Kidney epithelial cell (primary cell): ENCODE measurements at regions not wholly inside any gene's neighbourhood (a gene's known extent, or its start where the extent isn't known, plus 50 kb on each side); places are given as distances from the start of the nearest gene placed in this dataset.
A peak's percentile ranks its signal among the peaks of the same experiment; 100 is the strongest.

Source experiments
- DNase-seq: peaks from one replicate; pipeline ENCODE4 v3.0.0-alpha.2; 2010; ENCODE audit warnings: low read depth
- H3K27me3 ChIP-seq: 2 replicates; pipeline ENCODE4 v1.6.0; 2011; ENCODE audit warnings: low read length; ENCODE audit not compliant: control insufficient read depth, insufficient read depth
- H3K36me3 ChIP-seq: 2 replicates; pipeline ENCODE4 v1.5.1; 2011; ENCODE audit warnings: low read length; ENCODE audit not compliant: control insufficient read depth, insufficient read depth
- H3K4me3 ChIP-seq: 2 replicates; pipeline ENCODE4 v1.5.1; 2011; ENCODE audit warnings: low read depth, mild to moderate bottlenecking, control low read depth, low read length
- TF ChIP-seq, protein P1 (sequence below): IDR thresholded peaks from 2 replicates; pipeline ENCODE4 v1.5.1; 2011; ENCODE audit warnings: mild to moderate bottlenecking, moderate library complexity, low read length, control low read depth, inconsistent platforms; ENCODE audit not compliant: insufficient read depth, poor library complexity, severe bottlenecking

GRCh38 chr3:168877899-168878298, 782.2 kb upstream of the GOLIM4 start:
- Histone ChIP-seq H3K27me3 (no peaks in the 10 kb centered on the region), H3K36me3 (no peaks in the 10 kb centered on the region), H3K4me3 (no peak overlapping the region)
- no peak for DNase-seq
- TF ChIP-seq, protein P1, sequence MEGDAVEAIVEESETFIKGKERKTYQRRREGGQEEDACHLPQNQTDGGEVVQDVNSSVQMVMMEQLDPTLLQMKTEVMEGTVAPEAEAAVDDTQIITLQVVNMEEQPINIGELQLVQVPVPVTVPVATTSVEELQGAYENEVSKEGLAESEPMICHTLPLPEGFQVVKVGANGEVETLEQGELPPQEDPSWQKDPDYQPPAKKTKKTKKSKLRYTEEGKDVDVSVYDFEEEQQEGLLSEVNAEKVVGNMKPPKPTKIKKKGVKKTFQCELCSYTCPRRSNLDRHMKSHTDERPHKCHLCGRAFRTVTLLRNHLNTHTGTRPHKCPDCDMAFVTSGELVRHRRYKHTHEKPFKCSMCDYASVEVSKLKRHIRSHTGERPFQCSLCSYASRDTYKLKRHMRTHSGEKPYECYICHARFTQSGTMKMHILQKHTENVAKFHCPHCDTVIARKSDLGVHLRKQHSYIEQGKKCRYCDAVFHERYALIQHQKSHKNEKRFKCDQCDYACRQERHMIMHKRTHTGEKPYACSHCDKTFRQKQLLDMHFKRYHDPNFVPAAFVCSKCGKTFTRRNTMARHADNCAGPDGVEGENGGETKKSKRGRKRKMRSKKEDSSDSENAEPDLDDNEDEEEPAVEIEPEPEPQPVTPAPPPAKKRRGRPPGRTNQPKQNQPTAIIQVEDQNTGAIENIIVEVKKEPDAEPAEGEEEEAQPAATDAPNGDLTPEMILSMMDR = no peak

DNA sequence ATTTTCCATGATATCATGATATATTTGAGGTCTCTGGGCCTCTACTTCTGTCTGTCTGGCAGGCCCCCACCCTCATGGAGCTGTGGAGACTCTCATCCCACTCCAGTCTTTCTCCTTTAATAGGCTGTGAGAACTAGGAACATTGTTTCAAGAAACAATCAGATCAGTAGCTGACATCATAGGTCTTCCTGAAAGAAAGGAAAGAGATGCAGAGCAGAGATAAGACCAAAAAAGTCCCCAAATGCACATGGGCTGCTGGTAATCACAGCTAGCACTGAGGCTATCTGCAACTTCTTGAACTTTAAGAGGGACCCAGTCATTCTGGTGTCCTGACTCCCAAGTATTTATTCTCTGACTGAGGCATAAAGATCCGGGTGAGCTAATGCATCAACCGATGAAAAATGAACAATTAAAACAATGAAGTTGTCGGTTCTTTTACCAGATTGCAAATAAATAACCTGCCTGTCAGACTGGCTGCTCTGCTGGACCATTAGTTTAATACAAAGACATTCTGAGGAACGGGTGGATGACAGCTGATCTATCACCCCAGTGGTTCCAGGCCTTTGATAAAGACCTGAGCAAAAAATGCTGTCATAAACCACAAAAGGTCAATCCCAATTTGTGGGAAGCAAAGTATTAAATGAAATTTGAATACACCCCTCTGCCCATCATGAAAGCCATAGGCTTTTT, 780.8 kb upstream of the GOLIM4 start:
- DNase-seq = no peak
- Histone ChIP-seq H3K4me3 (no peak overlapping the region), H3K27me3 (no peaks in the 10 kb centered on the region), H3K36me3 (no peaks in the 10 kb centered on the region)
- TF ChIP-seq, protein P1 = no peak

DNA sequence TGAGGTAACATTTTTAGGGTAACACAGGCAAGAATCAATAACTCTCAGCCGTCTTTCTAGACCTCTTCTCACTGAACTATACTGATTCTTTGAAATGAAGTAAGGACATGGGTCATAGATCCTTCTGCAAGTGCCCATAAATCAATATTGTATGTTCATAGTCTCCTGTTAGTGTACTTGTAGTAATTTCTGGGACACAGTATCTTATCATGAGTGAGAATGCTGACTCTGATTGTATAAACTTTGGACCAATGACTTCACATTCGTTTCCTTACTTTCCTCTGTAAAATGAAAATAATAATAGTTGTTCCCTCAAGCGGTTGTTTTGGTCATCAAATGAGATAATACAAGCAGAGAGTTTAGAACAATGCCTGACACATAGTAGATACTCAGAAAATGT, 777.1 kb upstream of the GOLIM4 start:
- Histone ChIP-seq H3K27me3 (no peaks in the 10 kb centered on the region), H3K36me3 (no peaks in the 10 kb centered on the region), H3K4me3 (no peak overlapping the region)
- TF ChIP-seq, protein P1 = no peak
- no peak for DNase-seq

DNA sequence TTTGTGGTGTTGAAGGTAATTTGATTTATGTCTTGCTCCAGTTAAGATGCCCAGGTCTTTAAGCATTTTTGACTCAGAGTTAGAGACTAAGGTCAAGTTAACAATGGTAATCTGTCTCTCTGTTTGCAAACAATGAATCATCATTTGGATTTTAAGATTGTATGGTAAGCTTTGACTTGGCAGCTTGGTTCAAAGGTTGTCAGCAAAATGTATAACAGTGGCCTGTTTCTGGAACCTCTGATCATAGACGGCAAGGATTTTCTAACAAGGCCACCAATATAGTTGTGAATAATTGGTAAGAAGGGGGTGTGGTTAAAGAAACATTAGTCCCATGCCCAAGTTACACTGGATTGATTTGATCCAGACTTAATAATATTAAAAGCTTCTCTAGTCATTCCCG, 775.2 kb upstream of the GOLIM4 start:
- TF ChIP-seq, protein P1 = no peak
- no peaks in the 10 kb centered on the region for H3K36me3 ChIP-seq
- H3K27me3 ChIP-seq = no peaks in the 10 kb centered on the region
- no peak for DNase-seq
- H3K4me3 ChIP-seq = no peak overlapping the region

DNA sequence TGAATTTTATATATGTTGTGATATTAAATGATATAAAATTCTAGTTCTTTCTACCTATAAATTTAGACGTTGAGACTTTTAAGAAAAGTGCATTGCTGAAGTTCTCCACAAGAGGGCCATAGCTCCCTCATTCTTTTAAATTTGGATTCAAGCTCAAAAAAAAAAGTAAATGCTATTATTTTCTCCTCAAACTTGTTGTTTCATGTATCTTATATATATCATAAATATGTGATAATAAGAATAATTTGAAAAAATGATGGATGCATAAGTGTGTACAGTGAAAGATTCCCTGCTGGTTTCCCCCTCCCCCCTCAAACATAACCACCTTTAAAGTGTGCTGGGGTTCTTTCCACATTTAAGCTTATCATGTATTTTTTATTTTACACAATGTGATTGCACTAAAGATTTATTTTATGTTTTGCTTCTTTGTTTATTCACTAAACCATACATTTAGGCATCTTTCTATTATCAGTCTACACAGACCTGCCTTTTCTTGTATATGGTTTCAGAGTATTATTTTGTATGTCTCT, 769.4 kb upstream of the GOLIM4 start:
- no peaks in the 10 kb centered on the region for H3K27me3 ChIP-seq
- TF ChIP-seq, protein P1 = peak; percentile 68
- no peaks in the 10 kb centered on the region for H3K36me3 ChIP-seq
- no peak overlapping the region for H3K4me3 ChIP-seq
- DNase-seq = no peak
